Activated T-cell treated with anti-CD3 and anti-CD28 coated beads, Interleukin-2, amount 50 U/mL, for 72 hours (primary cell): ENCODE measurements at regions not wholly inside any gene's neighbourhood (a gene's known extent, or its start where the extent isn't known, plus 50 kb on each side); places are given as distances from the start of the nearest gene placed in this dataset.
"Not testable (repeated sequence)": the region's sequence is repeated elsewhere in the genome, so short reads cannot be mapped to it uniquely, and the experiment has no call there.

Source experiments
- ATAC-seq, 2 donors: fragments of 150-1000 bp; cut with Tn5 transposase; replicated peaks in 1 of 2; 2 replicates each; pipeline ENCODE4 v1.10.0; 2021; ENCODE audit warnings: moderate library complexity in 2 of 2, mild to moderate bottlenecking in 1 of 2
- DNase-seq, 2 donors: peaks; one replicate each; pipeline ENCODE4 v3.0.0; 2021 to 2022; ENCODE audit warnings: mixed read lengths in 1 of 2
- H3K27ac Mint-ChIP-seq: one replicate; pipeline ENCODE4 v1.8.0; 2022; ENCODE audit warnings: mild to moderate bottlenecking, moderate library complexity, mixed read lengths
- H3K27me3 Mint-ChIP-seq: one replicate; pipeline ENCODE4 v1.8.0; 2022; ENCODE audit warnings: low read depth, mixed read lengths
- H3K36me3 Mint-ChIP-seq, 2 donors: one replicate each; pipeline ENCODE4 v1.8.0; 2022; ENCODE audit warnings: mixed read lengths in 2 of 2, mild to moderate bottlenecking in 1 of 2; ENCODE audit not compliant: insufficient read depth in 2 of 2
- H3K4me1 Mint-ChIP-seq: one replicate; pipeline ENCODE4 v1.8.0; 2022; ENCODE audit warnings: low read depth, mixed read lengths
- H3K4me3 Mint-ChIP-seq, 2 donors: one replicate each; pipeline ENCODE4 v1.8.0; 2022; ENCODE audit warnings: mild to moderate bottlenecking in 2 of 2, mixed read lengths in 2 of 2, moderate library complexity in 2 of 2
- H3K9me3 Mint-ChIP-seq, 2 donors: one replicate each; pipeline ENCODE4 v1.8.0; 2022; ENCODE audit warnings: mixed read lengths in 2 of 2

GRCh38 chr6:21341910-21342309 is 251.6 kb upstream of the SOX4 start:
- H3K36me3 Mint-ChIP-seq: peaks cover 0 to 1% of the 10 kb centered on the region in 2 donors
- DNase-seq (no peak), ATAC-seq (no peak)
- H3K9me3 Mint-ChIP-seq: peaks cover 0 to 2% of the 10 kb centered on the region in 2 donors
- H3K27me3 Mint-ChIP-seq: peaks cover 8% of the 10 kb centered on the region
- no peak overlapping the region for H3K27ac Mint-ChIP-seq
- H3K4me3 Mint-ChIP-seq: no peak overlapping the region
- H3K4me1 Mint-ChIP-seq: no peaks in the 10 kb centered on the region

DNA sequence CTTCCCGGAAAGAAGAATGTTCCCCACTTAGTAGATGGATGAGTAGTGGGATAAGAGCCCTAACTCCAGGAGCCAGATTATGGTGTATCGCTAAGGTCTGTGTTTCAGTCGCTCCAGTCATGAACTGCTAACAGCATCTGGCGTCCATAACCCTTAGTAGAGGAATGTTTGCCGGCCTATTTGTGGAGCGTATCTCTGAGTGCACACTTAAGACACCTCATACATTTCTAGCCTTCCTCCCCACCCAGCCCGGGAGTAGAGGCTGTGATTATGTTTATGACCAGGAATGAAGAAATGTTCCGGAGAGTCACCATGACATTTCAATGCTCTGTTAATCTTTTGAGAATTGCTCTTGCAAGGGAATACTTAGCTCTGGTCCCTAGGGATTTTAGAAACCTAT is 251.1 kb upstream of the SOX4 start:
- no peak overlapping the region for H3K4me3 Mint-ChIP-seq
- no peaks in the 10 kb centered on the region for H3K9me3 Mint-ChIP-seq
- no peaks in the 10 kb centered on the region for H3K36me3 Mint-ChIP-seq
- no peak for ATAC-seq
- no peaks in the 10 kb centered on the region for H3K4me1 Mint-ChIP-seq
- no peak overlapping the region for H3K27ac Mint-ChIP-seq
- H3K27me3 Mint-ChIP-seq: peaks cover 2% of the 10 kb centered on the region
- DNase-seq: no peak

- H3K9me3 Mint-ChIP-seq, ATAC-seq, H3K4me3 Mint-ChIP-seq, H3K27ac Mint-ChIP-seq, H3K4me1 Mint-ChIP-seq, DNase-seq, H3K27me3 Mint-ChIP-seq, H3K36me3 Mint-ChIP-seq: not testable (repeated sequence)
Observed at GRCh38 chr6:21345704-21346103, 247.8 kb upstream of the SOX4 start.

DNA sequence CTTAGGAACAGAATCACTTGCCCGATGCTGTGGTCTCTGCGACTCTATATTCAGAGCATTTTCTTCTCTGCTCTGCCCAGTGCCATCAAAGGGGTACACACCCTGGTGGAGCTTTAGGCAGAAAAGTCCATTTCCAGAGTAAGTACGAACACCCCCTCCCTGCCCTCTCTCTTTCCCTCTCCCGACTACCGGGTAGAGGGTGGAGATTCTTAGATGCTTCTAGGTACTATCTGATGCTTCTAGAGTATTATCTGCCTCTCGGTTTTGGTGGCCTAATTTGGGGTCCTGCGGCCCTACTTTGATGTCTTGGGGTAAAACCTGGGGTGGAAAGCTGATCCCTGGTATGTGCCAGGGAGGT is 245.4 kb upstream of the SOX4 start:
- H3K36me3 Mint-ChIP-seq: no peaks in the 10 kb centered on the region
- H3K27ac Mint-ChIP-seq: no peak overlapping the region
- ATAC-seq: no peak
- peaks cover 7% of the 10 kb centered on the region for H3K27me3 Mint-ChIP-seq
- no peaks in the 10 kb centered on the region for H3K9me3 Mint-ChIP-seq
- no peaks in the 10 kb centered on the region for H3K4me1 Mint-ChIP-seq
- no peak overlapping the region for H3K4me3 Mint-ChIP-seq
- no peak for DNase-seq

DNA sequence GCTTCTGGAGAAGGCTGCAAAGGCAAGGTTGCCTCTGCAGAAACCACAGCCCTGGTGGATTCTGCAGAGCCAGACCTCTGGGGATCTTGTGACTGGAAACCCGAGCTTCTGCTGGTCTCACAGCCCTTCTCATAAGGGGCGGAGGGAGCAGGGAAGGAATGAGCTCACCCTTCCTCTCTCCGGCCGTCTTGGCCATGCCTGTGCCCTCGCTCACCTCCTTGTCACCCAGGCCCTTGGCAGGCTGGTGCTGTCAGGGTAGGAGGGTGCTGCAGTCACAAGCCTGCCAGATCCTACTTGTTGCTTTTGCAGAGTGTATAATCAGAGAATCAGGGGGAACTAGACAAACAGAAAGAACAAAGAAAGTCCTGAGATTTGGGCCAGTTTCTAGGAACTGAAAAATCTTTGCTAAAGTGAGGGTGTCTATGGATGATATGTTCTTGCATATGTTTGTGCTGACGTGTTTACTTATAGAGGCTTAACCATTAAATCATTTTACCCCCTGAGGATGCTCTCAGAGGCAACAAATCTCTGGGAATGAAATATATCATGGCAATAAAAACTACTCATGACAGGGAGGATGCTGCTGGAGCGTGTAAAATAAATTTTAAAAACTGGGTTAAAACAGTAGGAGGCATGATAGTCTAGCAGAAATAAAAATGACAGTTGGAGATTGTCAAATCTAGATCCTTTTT is 244.9 kb upstream of the SOX4 start:
- ATAC-seq (no peak), DNase-seq (no peak)
- Mint-ChIP-seq H3K36me3 (no peaks in the 10 kb centered on the region), H3K27ac (no peak overlapping the region), H3K4me1 (no peaks in the 10 kb centered on the region), H3K9me3 (no peaks in the 10 kb centered on the region), H3K4me3 (no peak overlapping the region), H3K27me3 (peaks cover 7% of the 10 kb centered on the region)

DNA sequence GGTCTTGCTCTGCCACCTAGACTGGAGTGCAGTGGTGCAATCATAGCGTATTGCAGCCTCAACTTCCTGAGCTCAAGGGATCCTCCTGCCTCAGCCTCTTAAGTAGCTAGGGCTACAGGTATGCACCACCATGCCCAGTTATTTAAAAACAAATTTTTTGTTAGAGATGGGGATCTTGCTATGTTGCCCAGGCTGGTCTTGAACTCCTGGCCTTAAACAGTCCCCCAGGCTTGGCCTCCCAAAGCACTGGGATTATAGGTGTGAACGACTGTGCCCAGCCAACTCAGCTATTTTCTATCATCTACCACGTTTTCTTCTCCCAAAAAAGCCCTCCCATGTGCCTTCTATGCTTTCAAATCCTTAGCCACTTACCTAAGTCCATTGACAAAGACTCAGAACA is 243.7 kb upstream of the SOX4 start:
- H3K9me3 Mint-ChIP-seq: no peaks in the 10 kb centered on the region
- H3K27ac Mint-ChIP-seq: no peak overlapping the region
- no peak for ATAC-seq
- no peaks in the 10 kb centered on the region for H3K36me3 Mint-ChIP-seq
- peaks cover 7% of the 10 kb centered on the region for H3K27me3 Mint-ChIP-seq
- no peak for DNase-seq
- no peak overlapping the region for H3K4me3 Mint-ChIP-seq
- no peaks in the 10 kb centered on the region for H3K4me1 Mint-ChIP-seq

DNA sequence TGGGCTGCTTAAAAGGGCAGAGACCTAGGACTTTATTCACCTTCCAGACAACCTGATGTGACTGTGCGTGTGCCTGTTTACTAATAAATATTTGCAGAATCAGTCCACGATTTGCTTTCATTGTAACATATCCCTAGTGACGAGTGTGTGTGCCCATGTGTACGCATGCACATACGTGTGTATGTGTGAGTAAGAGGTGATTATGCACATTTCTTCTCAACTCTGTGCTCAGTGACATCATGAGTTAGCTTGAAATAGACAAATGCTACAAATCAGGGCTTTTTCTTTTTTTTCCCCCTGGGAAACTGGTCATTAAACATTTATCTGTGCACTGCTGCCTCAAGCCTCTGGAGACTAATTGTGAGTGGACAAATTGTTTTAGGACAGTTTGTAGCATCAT is 242.6 kb upstream of the SOX4 start:
- no peaks in the 10 kb centered on the region for H3K4me1 Mint-ChIP-seq
- H3K4me3 Mint-ChIP-seq: no peak overlapping the region
- ATAC-seq: no peak
- H3K27me3 Mint-ChIP-seq: peaks cover 7% of the 10 kb centered on the region
- no peaks in the 10 kb centered on the region for H3K9me3 Mint-ChIP-seq
- no peaks in the 10 kb centered on the region for H3K36me3 Mint-ChIP-seq
- no peak for DNase-seq
- no peak overlapping the region for H3K27ac Mint-ChIP-seq

DNA sequence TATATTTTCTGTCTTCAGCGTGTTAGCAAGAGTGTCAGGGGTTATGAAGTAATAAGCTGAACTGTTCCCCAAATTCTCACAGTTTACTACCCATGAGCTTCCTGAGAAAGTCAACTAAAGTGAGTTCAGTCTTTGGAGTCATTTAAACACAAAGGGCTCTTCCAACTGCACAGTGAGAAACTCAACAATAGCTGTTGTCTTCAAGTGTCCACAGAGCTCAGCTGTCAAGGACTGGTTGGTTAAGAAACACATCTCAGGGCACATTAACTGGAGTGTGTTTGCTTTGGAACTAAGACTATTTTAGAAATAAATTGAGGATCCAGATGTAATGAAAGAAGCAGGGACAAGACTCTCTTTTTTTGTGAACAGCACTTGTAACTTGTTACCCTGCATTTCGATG is 241.4 kb upstream of the SOX4 start:
- Mint-ChIP-seq H3K36me3 (no peaks in the 10 kb centered on the region), H3K27me3 (peaks cover 7% of the 10 kb centered on the region), H3K4me1 (no peaks in the 10 kb centered on the region), H3K27ac (no peak overlapping the region), H3K9me3 (no peaks in the 10 kb centered on the region), H3K4me3 (no peak overlapping the region)
- no peak for DNase-seq
- ATAC-seq: no peak

GRCh38 chr6:21354805-21355238 is 238.7 kb upstream of the SOX4 start:
- no peaks in the 10 kb centered on the region for H3K27me3 Mint-ChIP-seq
- ATAC-seq (no peak), DNase-seq (no peak)
- no peak overlapping the region for H3K27ac Mint-ChIP-seq
- H3K36me3 Mint-ChIP-seq: no peaks in the 10 kb centered on the region
- no peaks in the 10 kb centered on the region for H3K9me3 Mint-ChIP-seq
- no peak overlapping the region for H3K4me3 Mint-ChIP-seq
- no peaks in the 10 kb centered on the region for H3K4me1 Mint-ChIP-seq

- no peak for DNase-seq
- H3K27ac Mint-ChIP-seq: no peak overlapping the region
Observed at GRCh38 chr6:21355638-21356037, 237.9 kb upstream of the SOX4 start.

GRCh38 chr6:21357262-21357661 is 236.3 kb upstream of the SOX4 start:
- H3K4me3 Mint-ChIP-seq: no peak overlapping the region
- H3K27me3 Mint-ChIP-seq: no peaks in the 10 kb centered on the region
- ATAC-seq (no peak), DNase-seq (no peak)
- H3K27ac Mint-ChIP-seq: no peak overlapping the region
- H3K36me3 Mint-ChIP-seq: no peaks in the 10 kb centered on the region
- H3K9me3 Mint-ChIP-seq: no peaks in the 10 kb centered on the region
- no peaks in the 10 kb centered on the region for H3K4me1 Mint-ChIP-seq

More at GRCh38 chr6:21355638-21356037, 237.9 kb upstream of the SOX4 start:
- Mint-ChIP-seq H3K9me3 (no peaks in the 10 kb centered on the region), H3K4me1 (no peaks in the 10 kb centered on the region), H3K4me3 (no peak overlapping the region), H3K27me3 (no peaks in the 10 kb centered on the region), H3K36me3 (no peaks in the 10 kb centered on the region)
- ATAC-seq: no peak

DNA sequence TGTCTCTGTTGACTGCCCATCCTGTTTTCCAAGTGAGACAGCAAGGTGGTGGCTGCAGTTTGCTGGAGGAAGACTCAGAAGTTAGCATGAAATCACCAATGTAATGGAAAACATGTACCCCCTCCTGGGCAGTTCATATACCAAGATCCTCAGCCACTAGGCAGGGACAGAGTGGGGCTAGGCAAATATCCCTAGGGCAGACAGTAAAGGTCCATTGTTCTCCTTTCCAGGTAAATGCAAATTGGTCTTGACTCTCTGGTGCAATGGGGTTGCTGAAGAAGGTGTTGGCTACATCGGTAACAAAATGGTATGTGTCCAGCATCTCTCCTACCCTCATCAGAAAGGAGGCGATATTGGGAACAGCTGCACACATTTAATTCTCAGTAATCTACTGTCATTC is 233.6 kb upstream of the SOX4 start:
- DNase-seq (no peak), ATAC-seq (no peak)
- no peaks in the 10 kb centered on the region for H3K36me3 Mint-ChIP-seq
- H3K9me3 Mint-ChIP-seq: no peaks in the 10 kb centered on the region
- no peaks in the 10 kb centered on the region for H3K27me3 Mint-ChIP-seq
- H3K4me1 Mint-ChIP-seq: no peaks in the 10 kb centered on the region
- H3K4me3 Mint-ChIP-seq: no peak overlapping the region
- H3K27ac Mint-ChIP-seq: no peak overlapping the region

- Mint-ChIP-seq H3K36me3 (no peaks in the 10 kb centered on the region), H3K4me1 (no peaks in the 10 kb centered on the region), H3K27me3 (no peaks in the 10 kb centered on the region), H3K27ac (no peak overlapping the region), H3K9me3 (no peaks in the 10 kb centered on the region), H3K4me3 (no peak overlapping the region)
- no peak for ATAC-seq
- no peak for DNase-seq
Observed at GRCh38 chr6:21360336-21360735, 233.2 kb upstream of the SOX4 start.

DNA sequence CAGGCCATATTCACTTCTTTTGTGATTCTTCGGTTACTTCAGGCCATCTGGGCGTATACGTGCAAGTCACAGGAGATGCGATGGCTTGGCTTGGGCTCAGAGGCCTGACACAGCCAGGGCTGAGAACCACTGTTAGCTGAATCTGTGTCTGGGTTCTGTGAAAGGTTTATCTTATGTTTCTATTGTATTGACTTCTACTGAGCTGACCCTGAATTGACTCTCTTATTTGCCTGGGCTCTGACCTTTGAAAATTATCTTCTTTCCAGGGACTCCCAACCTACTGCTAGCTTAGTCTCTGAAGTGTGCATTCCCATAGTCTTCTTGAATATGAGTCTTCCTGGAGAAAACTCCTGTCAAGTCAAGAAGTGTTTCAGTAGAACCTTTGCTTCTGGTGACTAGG is 226.4 kb upstream of the SOX4 start:
- no peaks in the 10 kb centered on the region for H3K27me3 Mint-ChIP-seq
- no peaks in the 10 kb centered on the region for H3K9me3 Mint-ChIP-seq
- H3K27ac Mint-ChIP-seq: no peak overlapping the region
- H3K4me3 Mint-ChIP-seq: no peak overlapping the region
- ATAC-seq: no peak
- H3K4me1 Mint-ChIP-seq: no peaks in the 10 kb centered on the region
- no peak for DNase-seq
- no peaks in the 10 kb centered on the region for H3K36me3 Mint-ChIP-seq
